ENCODE measurements at regions not wholly inside any gene's neighbourhood (a gene's known extent, or its start where the extent isn't known, plus 50 kb on each side); places are given as distances from the start of the nearest gene placed in this dataset.

DNA sequence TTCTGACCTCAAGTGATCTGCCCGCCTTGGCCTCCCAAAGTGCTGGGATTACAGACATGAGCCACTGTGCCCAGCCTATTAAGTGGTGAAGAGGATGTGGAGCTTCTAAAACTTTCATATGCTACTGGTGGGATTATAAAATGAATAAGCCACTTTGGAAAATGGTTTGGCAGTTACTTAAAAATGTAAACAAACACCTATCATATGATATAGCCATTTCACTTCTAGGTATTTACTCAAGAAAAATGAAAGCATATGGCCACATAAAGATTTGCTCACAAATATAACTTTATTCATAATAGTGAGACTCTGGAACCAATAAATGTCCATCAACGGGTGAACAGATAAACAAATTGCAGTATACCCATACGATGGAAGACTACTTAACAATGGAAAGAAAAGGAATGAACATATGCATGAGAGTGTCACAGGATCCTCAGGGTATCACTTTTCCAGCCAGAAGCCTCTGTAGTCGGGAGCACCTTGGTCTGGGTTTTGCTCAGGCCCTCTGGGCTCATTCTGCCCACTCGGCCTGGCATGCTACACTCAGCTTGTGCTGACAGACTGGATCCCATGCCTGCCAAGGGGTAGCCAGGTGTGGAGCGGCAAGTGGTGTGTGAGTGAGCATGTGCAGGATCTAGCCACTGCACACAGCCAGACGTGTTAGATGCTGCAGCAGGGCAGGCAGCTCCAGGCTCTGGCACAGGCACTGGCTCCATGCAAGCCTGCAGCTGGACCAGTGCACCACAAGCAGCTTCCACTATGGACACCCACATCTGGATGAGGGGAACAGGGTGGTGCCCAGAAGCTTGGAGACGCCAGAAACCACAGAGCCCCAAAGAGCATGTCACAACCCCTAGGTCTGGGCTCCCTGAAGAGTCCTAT is 213.2 kb upstream of the DIO3 start:
- Histone ChIP-seq H3K27ac (ENCODE audit: insufficient read depth, low read depth, low read length) (no peak overlapping the region), H3K27me3 (ENCODE audit: control insufficient read depth in 2 of 2, insufficient read depth in 2 of 2, low read length in 2 of 2) (no peaks in the 10 kb centered on the region), H3K9ac (replicated peaks; ENCODE audit: extremely low read depth, insufficient read depth, low read length) (no peak overlapping the region), H3K79me2 (ENCODE audit: control insufficient read depth, insufficient read depth, low read length) (no peaks in the 10 kb centered on the region), H4K20me1 (replicated peaks; ENCODE audit: control insufficient read depth, extremely low read depth, insufficient read depth, low read length) (no peaks in the 10 kb centered on the region), H3K9me3 (replicated peaks; ENCODE audit: control insufficient read depth, insufficient read depth, low read length) (no peaks in the 10 kb centered on the region), H3K36me3 (ENCODE audit: control insufficient read depth in 2 of 2, extremely low read depth in 1 of 2, insufficient read depth in 2 of 2, low read length in 2 of 2) (no peaks in the 10 kb centered on the region), H3K4me1 (ENCODE audit: control insufficient read depth, extremely low read depth, insufficient read depth, low read length) (no peaks in the 10 kb centered on the region), H3K4me2 (ENCODE audit: insufficient read depth, low read length) (no peak overlapping the region), H2AFZ (ENCODE audit: low read depth, low read length) (no peak overlapping the region), H3K4me3 (replicated peaks in 1 of 3; ENCODE audit: insufficient read depth in 1 of 3, low read depth in 1 of 3, low read length in 3 of 3) (no peak overlapping the region), H3K9me1 (replicated peaks; ENCODE audit: control insufficient read depth, extremely low read depth, insufficient read depth, low read length) (no peaks in the 10 kb centered on the region)
- ChIA-PET CTCF (no interaction called here), POLR2A (no interaction called here)
- dilution Hi-C loops (cut with MboI; ENCODE audit: extremely low pct_ligation_motif_present, low sequenced_read_pairs): no loop called here
- DNase-seq (ENCODE audit: low read depth, low spot score) (no peak), FAIRE-seq (no peak)
- no peak for TF ChIP-seq JUN (IDR thresholded peaks at IDR 0.05; ENCODE audit: borderline replicate concordance, insufficient read depth, insufficient read length, low read depth)
- no peak for TF ChIP-seq POLR2AphosphoS5 (IDR thresholded peaks at IDR 0.05; ENCODE audit: insufficient read depth, low read depth, low read length)
- intact Hi-C loops (cut with micrococcal nuclease): no loop called here
- BruUV-seq (replicated peaks): no TSS peak

DNA sequence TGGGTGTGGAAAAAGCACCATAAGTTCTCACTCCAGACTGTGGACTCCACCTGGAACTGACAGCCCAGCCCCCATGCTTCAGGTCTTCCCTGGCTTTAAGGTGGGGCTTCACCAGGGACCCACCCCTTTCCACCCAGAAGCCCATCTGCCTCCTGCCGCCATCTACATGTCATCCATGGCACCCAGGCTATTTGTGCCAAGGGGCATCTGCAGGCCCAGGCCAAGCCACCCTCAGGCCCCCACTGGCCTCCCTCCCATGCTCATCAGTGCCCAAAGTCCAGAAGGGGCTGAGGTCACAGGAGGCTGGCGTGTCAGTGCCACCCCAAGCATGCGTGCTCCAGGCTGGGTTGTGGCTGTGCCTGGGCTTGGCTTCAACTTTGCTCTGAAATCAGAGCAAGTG is 212.2 kb upstream of the DIO3 start:
- Histone ChIP-seq H3K9me3 (replicated peaks; ENCODE audit: control insufficient read depth, insufficient read depth, low read length) (no peaks in the 10 kb centered on the region), H2AFZ (ENCODE audit: low read depth, low read length) (no peak overlapping the region), H3K4me2 (ENCODE audit: insufficient read depth, low read length) (no peak overlapping the region), H4K20me1 (replicated peaks; ENCODE audit: control insufficient read depth, extremely low read depth, insufficient read depth, low read length) (no peaks in the 10 kb centered on the region), H3K79me2 (ENCODE audit: control insufficient read depth, insufficient read depth, low read length) (no peaks in the 10 kb centered on the region), H3K36me3 (ENCODE audit: control insufficient read depth in 2 of 2, extremely low read depth in 1 of 2, insufficient read depth in 2 of 2, low read length in 2 of 2) (no peaks in the 10 kb centered on the region), H3K27me3 (ENCODE audit: control insufficient read depth in 2 of 2, insufficient read depth in 2 of 2, low read length in 2 of 2) (no peaks in the 10 kb centered on the region), H3K4me3 (replicated peaks in 1 of 3; ENCODE audit: insufficient read depth in 1 of 3, low read depth in 1 of 3, low read length in 3 of 3) (no peak overlapping the region), H3K9ac (replicated peaks; ENCODE audit: extremely low read depth, insufficient read depth, low read length) (no peak overlapping the region), H3K9me1 (replicated peaks; ENCODE audit: control insufficient read depth, extremely low read depth, insufficient read depth, low read length) (no peaks in the 10 kb centered on the region), H3K27ac (ENCODE audit: insufficient read depth, low read depth, low read length) (no peak overlapping the region), H3K4me1 (ENCODE audit: control insufficient read depth, extremely low read depth, insufficient read depth, low read length) (no peaks in the 10 kb centered on the region)
- ChIA-PET POLR2A (no interaction called here), CTCF (no interaction called here)
- dilution Hi-C loops (cut with MboI; ENCODE audit: extremely low pct_ligation_motif_present, low sequenced_read_pairs) (no loop called here), intact Hi-C loops (cut with micrococcal nuclease) (no loop called here)
- no TSS peak for BruUV-seq (replicated peaks)
- no peak for DNase-seq (ENCODE audit: low read depth, low spot score)
- FAIRE-seq: no peak
- TF ChIP-seq EZH2 (IDR thresholded peaks at IDR 0.05; ENCODE audit: borderline replicate concordance, low read depth, low read length, severe bottlenecking) (no peak), POLR2A (IDR thresholded peaks at IDR 0.05; ENCODE audit: low read depth, low read length) (no peak), MYC (IDR thresholded peaks at IDR 0.05; ENCODE audit: low read depth, low read length) (no peak), FOS (IDR thresholded peaks at IDR 0.05; ENCODE audit: borderline replicate concordance, insufficient read depth, low read length) (no peak), POLR2AphosphoS5 (IDR thresholded peaks at IDR 0.05; ENCODE audit: insufficient read depth, low read depth, low read length) (no peak), JUN (IDR thresholded peaks at IDR 0.05; ENCODE audit: borderline replicate concordance, insufficient read depth, insufficient read length, low read depth) (no peak), MAX (IDR thresholded peaks at IDR 0.05; ENCODE audit: insufficient read depth, insufficient read length) (no peak), GATA2 (IDR thresholded peaks at IDR 0.05; ENCODE audit: insufficient read depth, insufficient read length, low read depth, low read length) (no peak)
- TF ChIP-seq, protein P1, sequence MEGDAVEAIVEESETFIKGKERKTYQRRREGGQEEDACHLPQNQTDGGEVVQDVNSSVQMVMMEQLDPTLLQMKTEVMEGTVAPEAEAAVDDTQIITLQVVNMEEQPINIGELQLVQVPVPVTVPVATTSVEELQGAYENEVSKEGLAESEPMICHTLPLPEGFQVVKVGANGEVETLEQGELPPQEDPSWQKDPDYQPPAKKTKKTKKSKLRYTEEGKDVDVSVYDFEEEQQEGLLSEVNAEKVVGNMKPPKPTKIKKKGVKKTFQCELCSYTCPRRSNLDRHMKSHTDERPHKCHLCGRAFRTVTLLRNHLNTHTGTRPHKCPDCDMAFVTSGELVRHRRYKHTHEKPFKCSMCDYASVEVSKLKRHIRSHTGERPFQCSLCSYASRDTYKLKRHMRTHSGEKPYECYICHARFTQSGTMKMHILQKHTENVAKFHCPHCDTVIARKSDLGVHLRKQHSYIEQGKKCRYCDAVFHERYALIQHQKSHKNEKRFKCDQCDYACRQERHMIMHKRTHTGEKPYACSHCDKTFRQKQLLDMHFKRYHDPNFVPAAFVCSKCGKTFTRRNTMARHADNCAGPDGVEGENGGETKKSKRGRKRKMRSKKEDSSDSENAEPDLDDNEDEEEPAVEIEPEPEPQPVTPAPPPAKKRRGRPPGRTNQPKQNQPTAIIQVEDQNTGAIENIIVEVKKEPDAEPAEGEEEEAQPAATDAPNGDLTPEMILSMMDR (IDR thresholded peaks at IDR 0.05; ENCODE audit: extremely low read depth in 1 of 2, insufficient read depth in 1 of 2, low read depth in 1 of 2, low read length in 2 of 2): no peak

Data from endothelial cell of umbilical vein (primary cell).